Mucosa of descending colon (tissue), 3 donors: ENCODE measurements at regions not wholly inside any gene's neighbourhood (a gene's known extent, or its start where the extent isn't known, plus 50 kb on each side); places are given as distances from the start of the nearest gene placed in this dataset.

Experiments used
- ATAC-seq: fragments of 200-7000 bp; cut with Tn5 transposase; one replicate; pipeline ENCODE4 v1.9.1; 2020; ENCODE audit warnings: mild to moderate bottlenecking, moderate library complexity
- DNase-seq, 3 donors: peaks; one replicate each; pipeline ENCODE4 v3.0.0-alpha.2; 2020
- H3K36me3 ChIP-seq: fragments of 200-600 bp; one replicate; pipeline ENCODE4 v1.8.0; 2021; ENCODE audit warnings: low read depth, mild to moderate bottlenecking
- H3K4me1 ChIP-seq: fragments of 200-600 bp; one replicate; pipeline ENCODE4 v1.8.0; 2021; ENCODE audit warnings: low read depth, mild to moderate bottlenecking
- H3K4me3 ChIP-seq: fragments of 200-600 bp; one replicate; pipeline ENCODE4 v1.8.0; 2021; ENCODE audit warnings: mild to moderate bottlenecking
- H3K9me3 ChIP-seq: fragments of 200-600 bp; one replicate; pipeline ENCODE4 v1.8.0; 2021; ENCODE audit warnings: mild to moderate bottlenecking
- CTCF ChIP-seq: fragments of 200-600 bp; IDR thresholded peaks from one replicate; pipeline ENCODE4 v1.8.0; 2022; ENCODE audit warnings: antibody characterized with exemption, mild to moderate bottlenecking
- intact Hi-C, 2 donors: fragments of 100-400 bp; cut with DNase I in 1 of 2; cut with micrococcal nuclease in 1 of 2; formaldehyde crosslinking; loops; one replicate each; pipeline versions ENCODE4 v1.11.0 to v1.11.1; 2022; cut with DNase I, micrococcal nuclease
- donor health status: DM: no; HTN: no; CAD: no; lungs with moderate emphysema.
- donor health status: DM: no; HTN: no; CAD: no.
- donor health status: DM: no; HTN: yes; CAD: no.

GRCh38 chr14:64646103-64646502 lies 58.1 kb upstream of the PLEKHG3 start:
- no peak for ATAC-seq
- Histone ChIP-seq H3K36me3 (no peaks in the 10 kb centered on the region), H3K4me1 (no peaks in the 10 kb centered on the region), H3K9me3 (no peaks in the 10 kb centered on the region), H3K4me3 (no peak overlapping the region)
- TF ChIP-seq CTCF = no peak
- intact Hi-C loops = no loop called here
- DNase-seq = no peak

GRCh38 chr14:64649383-64649998 lies 54.7 kb upstream of the PLEKHG3 start:
- Histone ChIP-seq H3K4me1 (no peaks in the 10 kb centered on the region), H3K4me3 (no peak overlapping the region), H3K36me3 (no peaks in the 10 kb centered on the region), H3K9me3 (no peaks in the 10 kb centered on the region)
- no peak for ATAC-seq
- no peak for DNase-seq
- TF ChIP-seq CTCF = no peak
- intact Hi-C loops = no loop called here

- no peaks in the 10 kb centered on the region for H3K36me3 ChIP-seq
- H3K9me3 ChIP-seq = no peaks in the 10 kb centered on the region
- H3K4me1 ChIP-seq = no peaks in the 10 kb centered on the region
- H3K4me3 ChIP-seq = no peak overlapping the region
- ATAC-seq (no peak), DNase-seq (no peak)
- intact Hi-C loops = no loop called here
- no peak for TF ChIP-seq CTCF
Observed at GRCh38 chr14:64653900-64654245, 50.4 kb upstream of the PLEKHG3 start.

GRCh38 chr14:64654246-64654900 lies 49.9 kb upstream of the PLEKHG3 start:
- intact Hi-C loops = no loop called here
- no peak for TF ChIP-seq CTCF
- Histone ChIP-seq H3K9me3 (no peaks in the 10 kb centered on the region), H3K4me1 (no peaks in the 10 kb centered on the region), H3K4me3 (no peak overlapping the region), H3K36me3 (no peaks in the 10 kb centered on the region)
- ATAC-seq = peak; percentile 81
- DNase-seq = no peak
